GM18858 (cell line): ENCODE measurements at regions not wholly inside any gene's neighbourhood (a gene's known extent, or its start where the extent isn't known, plus 50 kb on each side); places are given as distances from the start of the nearest gene placed in this dataset.
"Not testable (repeated sequence)": the region's sequence is repeated elsewhere in the genome, so short reads cannot be mapped to it uniquely, and the experiment has no call there.

Source experiments
- ATAC-seq: cut with Tn5 transposase; IDR thresholded peaks from one replicate; pipeline ENCODE4 v1.9.1; 2021; ENCODE audit not compliant: unreplicated experiment

DNA sequence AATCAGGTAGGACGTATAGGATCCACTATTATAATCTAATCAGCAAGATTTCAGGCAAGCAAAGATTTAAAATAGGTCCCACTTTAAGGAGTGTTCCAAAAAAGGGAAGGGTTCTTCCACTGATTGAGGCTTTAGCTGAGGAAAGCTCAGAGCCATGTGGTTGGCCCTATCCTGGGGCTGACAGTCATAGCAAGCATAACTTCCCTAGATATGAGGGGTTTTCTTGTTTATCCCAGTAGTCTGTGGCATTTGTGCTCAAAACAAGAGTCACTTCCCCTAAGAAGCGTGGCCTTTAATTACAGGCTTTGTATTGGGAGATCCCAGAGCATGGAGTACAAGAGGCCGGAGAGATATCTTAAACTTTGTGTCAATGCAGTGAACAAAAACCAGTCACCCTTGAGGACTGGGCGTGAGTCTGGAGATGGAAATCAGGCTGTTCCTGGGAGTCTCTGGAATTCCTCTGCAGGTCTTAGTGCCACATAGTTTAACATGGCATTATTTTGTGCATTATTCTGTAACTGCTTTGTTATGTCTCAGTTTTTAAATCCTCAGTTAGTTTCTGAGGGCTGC lies 136.9 kb upstream of the FBXO11 start:
- no peak for ATAC-seq

DNA sequence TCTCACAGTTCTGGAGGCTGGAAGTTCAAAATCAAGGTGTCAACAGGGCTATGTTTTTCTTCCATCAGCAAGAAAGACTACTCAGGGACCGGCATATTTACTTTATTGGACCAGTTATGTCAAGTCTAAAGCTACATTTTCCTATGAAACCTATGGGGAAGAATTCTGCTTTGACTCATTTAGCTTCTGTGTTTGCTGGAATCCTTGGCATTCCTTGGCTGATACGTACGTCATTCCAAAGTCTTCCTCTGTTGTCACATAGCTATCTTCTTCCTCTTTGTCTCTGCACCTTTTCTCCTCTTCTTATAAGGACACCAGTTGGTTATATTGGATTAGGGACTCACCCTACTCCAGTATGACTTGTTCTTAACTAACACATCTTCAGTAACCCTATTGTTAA lies 137.4 kb upstream of the FBXO11 start:
- ATAC-seq = no peak

DNA sequence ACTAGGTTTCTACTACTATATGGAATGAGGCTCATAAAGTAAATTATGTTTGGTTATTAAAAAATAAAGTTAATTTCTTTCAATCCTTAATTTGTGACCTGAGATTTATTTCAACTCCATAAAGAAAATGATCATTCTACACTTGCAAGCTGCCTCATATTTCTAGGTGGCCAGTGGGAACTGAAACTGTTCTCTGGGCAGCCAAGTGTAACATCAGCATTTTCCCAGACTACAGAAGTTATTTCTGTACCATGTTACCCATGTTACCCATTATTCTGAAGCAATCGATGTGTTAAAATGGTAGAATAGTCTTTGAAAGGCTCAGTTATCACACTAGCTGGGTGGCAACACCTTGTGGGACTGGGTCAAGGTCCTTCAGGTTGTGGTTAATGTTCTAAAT lies 139.3 kb upstream of the FBXO11 start:
- no peak for ATAC-seq

DNA sequence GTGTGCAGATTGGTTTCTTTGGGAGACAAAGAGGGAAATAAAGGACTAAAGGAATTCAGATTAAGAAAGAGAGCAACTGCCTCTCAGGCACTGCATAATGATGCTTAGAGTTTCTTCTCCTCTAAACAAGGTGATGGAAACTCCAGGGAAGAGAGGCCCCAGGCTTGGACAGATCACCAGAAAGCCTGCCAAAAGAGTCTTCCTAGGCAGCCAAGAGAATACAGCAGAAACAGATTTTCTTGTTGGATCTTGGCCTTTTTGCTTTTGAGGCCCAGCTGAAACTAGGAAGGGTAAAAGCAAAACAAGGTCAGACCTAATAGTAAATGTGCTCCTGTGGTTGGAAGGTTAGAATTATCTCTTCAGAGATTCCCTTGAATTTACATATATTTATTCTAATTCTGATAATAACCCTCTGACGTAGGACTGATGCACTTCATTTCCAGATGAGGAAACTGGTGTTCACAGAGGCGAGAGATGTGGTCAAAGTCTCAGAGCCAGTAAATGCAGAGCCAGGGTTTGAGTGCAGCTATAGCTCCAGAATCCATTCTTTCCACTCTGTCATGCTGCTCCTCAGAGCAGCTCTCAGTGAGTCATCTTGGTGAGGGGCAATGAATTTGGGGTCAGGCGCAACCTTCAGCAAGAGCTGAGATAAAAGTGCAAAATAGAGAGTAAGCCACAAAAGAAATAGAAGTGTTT lies 142.3 kb upstream of the FBXO11 start:
- ATAC-seq = no peak

DNA sequence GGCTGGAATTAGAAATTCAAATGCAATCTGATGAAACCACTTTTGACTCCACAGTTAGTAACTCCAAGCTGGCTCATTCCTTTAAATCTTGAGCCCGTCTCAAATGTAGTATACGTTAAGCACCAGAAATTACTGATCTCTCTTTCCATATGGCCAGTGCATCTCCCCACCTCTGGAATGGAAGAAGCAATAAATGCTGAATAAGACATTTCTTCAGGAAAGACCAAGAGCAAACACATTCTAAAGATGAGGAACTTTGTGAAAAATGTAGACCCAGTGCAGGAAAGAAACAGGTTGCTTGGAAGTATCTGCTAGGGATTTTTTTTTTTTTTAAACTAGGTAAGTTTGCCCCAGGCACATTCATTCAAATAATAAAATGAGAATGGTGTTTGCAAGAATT lies 143.1 kb upstream of the FBXO11 start:
- no peak for ATAC-seq

DNA sequence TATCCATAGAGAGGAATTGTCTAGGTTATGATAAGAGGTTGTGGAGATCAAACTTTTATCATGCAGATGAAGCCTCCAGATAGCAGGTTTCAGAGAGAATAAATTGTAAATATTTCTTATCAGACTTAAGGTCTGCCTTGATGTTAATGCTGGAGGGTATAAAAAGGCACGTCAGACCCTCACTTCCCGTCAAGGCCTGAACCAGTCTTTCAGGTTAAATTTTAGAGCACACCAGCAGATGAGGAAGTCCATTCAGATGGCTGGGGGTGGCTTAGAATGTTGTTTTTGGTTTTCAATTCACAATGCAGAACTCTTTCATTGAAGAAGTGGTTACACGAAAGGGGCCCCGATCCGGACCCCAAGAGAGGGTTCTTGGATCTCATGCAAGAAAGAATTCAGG lies 144.4 kb upstream of the FBXO11 start:
- no peak for ATAC-seq

- ATAC-seq = no peak
Observed at GRCh38 chr2:48059975-48060374, 153.7 kb upstream of the FBXO11 start.

DNA sequence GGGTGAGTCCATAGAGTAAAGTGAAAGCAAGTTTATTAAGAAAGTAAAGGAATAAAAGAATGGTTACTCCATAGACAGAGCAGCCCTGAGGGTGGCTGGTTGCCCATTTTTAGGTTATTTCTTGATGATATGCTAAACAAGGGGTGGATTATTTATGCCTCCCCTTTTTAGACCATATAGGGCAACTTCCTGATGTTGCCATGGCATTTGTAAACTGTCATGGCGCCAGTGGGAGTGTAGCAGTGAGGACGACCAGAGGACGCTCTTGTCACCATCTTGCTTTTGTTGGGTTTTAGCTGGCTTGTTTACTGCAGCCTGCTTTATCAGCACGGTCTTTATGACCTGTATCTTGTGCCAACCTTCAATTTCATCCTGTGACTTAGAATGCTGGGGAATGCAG lies 155.4 kb upstream of the FBXO11 start:
- ATAC-seq = not testable (repeated sequence)

DNA sequence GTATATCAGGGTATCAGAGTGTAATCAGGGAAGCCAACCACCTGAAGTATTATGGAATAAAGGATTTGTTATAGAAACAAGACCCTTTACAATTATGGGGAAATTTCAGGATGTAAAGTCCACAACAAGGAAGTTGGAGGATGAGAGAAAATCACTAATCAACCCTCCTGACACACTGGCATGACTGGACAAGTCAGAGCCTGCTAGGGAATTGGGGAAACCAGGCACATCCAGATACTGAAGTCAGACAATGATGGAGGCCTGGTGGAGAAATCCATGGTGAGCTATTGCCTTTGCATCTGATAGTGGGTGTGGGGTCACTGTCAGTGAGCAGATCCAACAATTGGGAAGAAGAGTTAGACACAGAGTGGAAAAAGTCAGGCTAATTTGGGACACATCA lies 158.8 kb upstream of the FBXO11 start:
- ATAC-seq = no peak

- no peak for ATAC-seq
Observed at GRCh38 chr2:48066000-48066399, 159.7 kb upstream of the FBXO11 start.

GRCh38 chr2:48069769-48070168 lies 163.5 kb upstream of the FBXO11 start:
- ATAC-seq = no peak

GRCh38 chr2:48070415-48070814 lies 164.1 kb upstream of the FBXO11 start:
- ATAC-seq = no peak

GRCh38 chr2:48072583-48072982 lies 166.3 kb upstream of the FBXO11 start:
- ATAC-seq = no peak

- ATAC-seq = no peak
Observed at GRCh38 chr2:48075631-48076030, 169.3 kb upstream of the FBXO11 start.

DNA sequence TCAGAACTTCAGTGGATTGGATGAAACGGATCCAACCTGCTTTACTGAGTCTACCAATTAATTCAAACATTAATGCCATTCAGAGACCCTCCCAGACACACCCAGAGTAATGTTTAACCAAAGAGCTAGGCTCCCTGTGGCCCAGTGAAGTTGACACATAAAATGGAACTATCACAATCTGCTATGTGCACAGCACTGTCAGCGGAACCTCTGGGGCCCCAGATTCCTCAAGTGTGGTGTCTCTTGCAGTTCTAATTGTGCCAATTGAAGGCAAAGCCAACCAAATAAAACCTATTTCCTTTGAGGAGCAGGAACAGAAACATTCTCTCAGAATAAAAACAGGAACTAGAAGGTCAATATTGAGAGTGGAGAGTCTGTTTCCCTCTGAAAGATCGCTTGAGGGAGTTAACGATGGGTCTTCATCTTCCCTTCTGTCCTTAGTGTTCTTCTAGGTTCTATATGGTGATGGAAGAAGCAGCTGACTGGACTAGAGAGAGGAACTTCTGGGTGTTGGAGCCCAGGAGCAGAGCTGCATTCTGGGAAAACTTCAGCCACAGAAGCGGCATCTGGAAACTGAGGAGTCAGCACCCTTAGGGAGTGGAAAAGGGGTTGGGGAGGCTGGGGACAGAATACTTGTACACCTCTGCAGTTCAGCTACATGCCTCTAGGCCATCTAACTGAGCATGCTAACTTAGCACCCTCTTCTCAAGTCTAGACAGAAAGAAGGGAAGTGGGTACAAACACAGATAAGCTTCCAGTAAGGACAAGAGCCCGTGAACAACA lies 174.4 kb upstream of the FBXO11 start:
- no peak for ATAC-seq

- no peak for ATAC-seq
Observed at GRCh38 chr2:48081317-48081628, 175.0 kb upstream of the FBXO11 start.

DNA sequence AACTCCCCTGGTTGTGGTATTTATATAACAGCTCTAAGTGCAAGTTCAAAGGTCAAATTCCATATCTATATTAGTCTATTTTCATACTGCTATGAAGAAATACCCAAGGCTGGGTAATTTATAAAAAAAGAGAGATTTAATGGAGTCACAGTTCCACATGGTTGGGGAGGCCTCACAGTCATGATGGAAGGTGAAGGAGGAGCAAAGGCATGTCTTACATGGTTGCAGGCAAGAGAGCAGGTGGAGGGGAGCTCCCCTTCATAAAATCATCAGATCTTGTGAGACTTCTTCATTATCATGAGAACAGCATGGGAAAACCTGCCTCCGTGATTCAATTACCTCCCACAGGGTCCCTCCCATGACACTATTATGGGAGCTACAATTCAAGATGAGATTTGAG lies 179.6 kb upstream of the FBXO11 start:
- no peak for ATAC-seq

- ATAC-seq = no peak
Observed at GRCh38 chr2:48088994-48089393, 182.7 kb upstream of the FBXO11 start.

GRCh38 chr2:48089644-48090043 lies 183.3 kb upstream of the FBXO11 start:
- no peak for ATAC-seq

- ATAC-seq = no peak
Observed at GRCh38 chr2:48092846-48093803, 186.8 kb upstream of the FBXO11 start.

- ATAC-seq = not testable (repeated sequence)
Observed at GRCh38 chr2:48096765-48097164, 190.5 kb upstream of the FBXO11 start.
